Prostate gland (tissue), 2 donors: ENCODE measurements at regions not wholly inside any gene's neighbourhood (a gene's known extent, or its start where the extent isn't known, plus 50 kb on each side); places are given as distances from the start of the nearest gene placed in this dataset.

ENCODE experiments used
- DNase-seq: peaks from one replicate; pipeline ENCODE4 v3.0.0-alpha.2; 2019; ENCODE audit warnings: low spot score
- H3K27ac ChIP-seq, 2 donors: fragments of 200-600 bp; sonication (generic); 2 replicates each; pipeline ENCODE4 v1.5.1; 2017 to 2019
- H3K27me3 ChIP-seq: fragments of 200-600 bp; sonication (generic); replicated peaks from 2 replicates; pipeline ENCODE4 v1.5.1; 2019; ENCODE audit not compliant: insufficient read depth
- H3K36me3 ChIP-seq, 2 donors: fragments of 200-600 bp; sonication (generic); 1 replicate in 1 of 2; 2 replicates in 1 of 2; pipeline versions ENCODE4 v1.5.1 to v1.8.1; 2017 to 2019
- H3K4me1 ChIP-seq: fragments of 200-600 bp; sonication (generic); replicated peaks from 2 replicates; pipeline ENCODE4 v1.5.1; 2019
- H3K4me3 ChIP-seq, 2 donors: fragments of 200-600 bp; sonication (generic); 2 replicates each; pipeline ENCODE4 v1.5.1; 2017 to 2019
- H3K9me3 ChIP-seq: fragments of 200-600 bp; sonication (generic); 2 replicates; pipeline ENCODE4 v1.5.1; 2017
- POLR2A ChIP-seq: fragments of 450-650 bp; IDR thresholded peaks from one replicate; pipeline ENCODE4 v1.6.1; 2016; ENCODE audit warnings: antibody characterized with exemption, mild to moderate bottlenecking
- POLR2AphosphoS5 ChIP-seq: sonication (generic); formaldehyde crosslinking; IDR thresholded peaks from one replicate; pipeline ENCODE4 v1.6.1; 2017; ENCODE audit warnings: antibody characterized with exemption
- WGBS: methylation state at CpG from one replicate; pipeline ENCODE4 v1.1.5; 2018; 5-methylcytosine and 5-hydroxymethylcytosine counted together
- intact Hi-C: fragments of 100-400 bp; cut with DNase I; formaldehyde crosslinking; loops from one replicate; pipeline ENCODE4 v1.14.2; 2022
- TF ChIP-seq, protein P1 (sequence below), 4 experiments: fragments of 200-600 bp in 2 of 4; fragments of 450-650 bp in 2 of 4; sonication (generic) in 2 of 4; IDR thresholded peaks; 1 replicate in 3 of 4; 2 replicates in 1 of 4; pipeline ENCODE4 v1.5.1; 2016 to 2019; ENCODE audit warnings: antibody characterized with exemption in 4 of 4, mild to moderate bottlenecking in 2 of 4, moderate library complexity in 2 of 4

DNA sequence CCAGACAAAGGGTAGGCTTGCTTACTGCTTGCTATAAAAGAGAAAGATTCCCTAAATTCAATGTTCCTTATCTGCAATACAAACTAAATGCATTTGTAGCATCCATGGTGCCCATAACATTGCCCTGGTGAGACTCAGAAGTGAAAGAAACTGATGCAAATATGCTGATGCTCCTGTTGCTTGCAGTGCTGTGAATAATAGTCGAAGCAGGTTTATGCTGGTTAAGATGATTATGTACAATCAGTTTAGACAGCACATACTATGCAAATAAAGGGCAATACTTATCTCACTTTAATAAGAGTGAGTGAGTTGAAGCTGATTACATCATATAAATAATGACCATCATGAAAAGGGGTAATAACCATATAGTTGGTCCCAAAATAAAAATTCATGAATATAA lies 215.5 kb downstream of the SNCAIP start:
- no peak for DNase-seq
- Histone ChIP-seq H3K4me1 (no peaks in the 10 kb centered on the region), H3K27ac (no peak overlapping the region), H3K27me3 (no peaks in the 10 kb centered on the region), H3K4me3 (no peak overlapping the region), H3K9me3 (no peaks in the 10 kb centered on the region), H3K36me3 (no peaks in the 10 kb centered on the region)
- 100% methylated on average over 1 of the region's 1 CpG for WGBS
- intact Hi-C loops = no loop called here
- TF ChIP-seq POLR2AphosphoS5 (no peak), POLR2A (no peak)
- TF ChIP-seq, protein P1, sequence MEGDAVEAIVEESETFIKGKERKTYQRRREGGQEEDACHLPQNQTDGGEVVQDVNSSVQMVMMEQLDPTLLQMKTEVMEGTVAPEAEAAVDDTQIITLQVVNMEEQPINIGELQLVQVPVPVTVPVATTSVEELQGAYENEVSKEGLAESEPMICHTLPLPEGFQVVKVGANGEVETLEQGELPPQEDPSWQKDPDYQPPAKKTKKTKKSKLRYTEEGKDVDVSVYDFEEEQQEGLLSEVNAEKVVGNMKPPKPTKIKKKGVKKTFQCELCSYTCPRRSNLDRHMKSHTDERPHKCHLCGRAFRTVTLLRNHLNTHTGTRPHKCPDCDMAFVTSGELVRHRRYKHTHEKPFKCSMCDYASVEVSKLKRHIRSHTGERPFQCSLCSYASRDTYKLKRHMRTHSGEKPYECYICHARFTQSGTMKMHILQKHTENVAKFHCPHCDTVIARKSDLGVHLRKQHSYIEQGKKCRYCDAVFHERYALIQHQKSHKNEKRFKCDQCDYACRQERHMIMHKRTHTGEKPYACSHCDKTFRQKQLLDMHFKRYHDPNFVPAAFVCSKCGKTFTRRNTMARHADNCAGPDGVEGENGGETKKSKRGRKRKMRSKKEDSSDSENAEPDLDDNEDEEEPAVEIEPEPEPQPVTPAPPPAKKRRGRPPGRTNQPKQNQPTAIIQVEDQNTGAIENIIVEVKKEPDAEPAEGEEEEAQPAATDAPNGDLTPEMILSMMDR (IDR thresholded peaks at IDR 0.05) = no peak

DNA sequence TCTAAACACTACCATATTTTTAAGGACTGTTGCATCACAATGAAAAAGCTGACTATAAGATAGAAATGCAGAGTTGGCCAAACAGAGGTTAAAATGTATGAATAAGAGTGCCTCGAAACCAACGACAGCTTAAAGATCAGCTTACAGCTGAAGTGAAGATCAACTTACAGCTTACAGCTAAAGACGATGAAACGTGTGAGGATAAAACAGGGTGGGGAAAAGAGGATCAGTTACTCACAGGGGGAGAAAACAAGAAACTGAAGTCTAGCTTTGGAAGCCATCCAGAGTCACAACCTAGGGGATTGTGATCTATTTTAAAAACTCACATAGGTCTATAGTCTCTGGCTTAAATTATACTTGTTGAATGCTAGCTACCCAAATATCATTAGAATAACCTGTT lies 220.0 kb downstream of the SNCAIP start:
- no peak overlapping the region for H3K4me3 ChIP-seq
- intact Hi-C loops = no loop called here
- no peaks in the 10 kb centered on the region for H3K9me3 ChIP-seq
- TF ChIP-seq POLR2AphosphoS5 (no peak), POLR2A (no peak)
- TF ChIP-seq, protein P1 (IDR thresholded peaks at IDR 0.05) = no peak
- WGBS = 31% methylated on average over 4 of the region's 4 CpGs
- no peak for DNase-seq
- H3K36me3 ChIP-seq = no peaks in the 10 kb centered on the region
- no peaks in the 10 kb centered on the region for H3K27me3 ChIP-seq
- no peak overlapping the region for H3K27ac ChIP-seq
- H3K4me1 ChIP-seq = no peaks in the 10 kb centered on the region

DNA sequence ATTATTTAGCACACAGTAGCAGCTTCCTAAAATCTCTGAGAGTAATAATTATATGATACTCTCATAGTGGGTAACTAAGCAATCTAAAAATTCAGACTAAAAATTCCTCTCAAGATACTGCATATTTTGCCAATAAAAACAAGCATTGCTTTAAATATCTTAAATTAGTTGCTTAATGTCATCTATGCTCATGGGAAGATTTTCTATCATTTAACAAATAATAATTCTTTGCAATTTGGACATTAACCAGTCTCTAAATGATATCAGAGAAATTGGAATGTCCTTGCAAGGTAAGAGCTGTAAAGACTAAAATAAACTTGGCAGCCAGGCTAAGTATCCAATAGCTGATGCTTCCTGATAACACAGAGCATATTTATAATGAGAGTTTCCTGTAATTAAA lies 221.8 kb downstream of the SNCAIP start:
- no peaks in the 10 kb centered on the region for H3K4me1 ChIP-seq
- no peak overlapping the region for H3K4me3 ChIP-seq
- no peaks in the 10 kb centered on the region for H3K9me3 ChIP-seq
- TF ChIP-seq POLR2A = no peak
- TF ChIP-seq, protein P1 (IDR thresholded peaks at IDR 0.05) = no peak
- no peak for TF ChIP-seq POLR2AphosphoS5
- intact Hi-C loops = no loop called here
- DNase-seq = no peak
- no peaks in the 10 kb centered on the region for H3K36me3 ChIP-seq
- H3K27ac ChIP-seq = no peak overlapping the region
- no peaks in the 10 kb centered on the region for H3K27me3 ChIP-seq

DNA sequence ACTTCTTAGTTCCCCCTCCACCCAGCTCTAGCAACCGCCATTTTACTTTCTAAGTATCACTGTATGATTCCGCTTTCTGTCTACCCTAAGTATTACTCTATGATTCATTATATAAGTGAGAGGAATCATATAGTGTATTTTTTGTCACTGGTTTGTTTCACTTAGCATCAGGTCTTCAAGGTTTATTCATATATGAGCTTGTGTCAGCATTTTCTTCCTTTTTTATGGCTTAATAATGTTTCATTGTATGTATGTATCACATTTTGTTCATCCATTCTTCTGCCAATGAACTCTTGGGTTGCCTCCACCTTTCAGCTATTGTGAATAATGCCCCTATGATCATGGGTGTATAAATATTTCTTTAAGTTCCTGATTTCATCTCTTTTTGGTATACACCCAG lies 222.8 kb downstream of the SNCAIP start:
- DNase-seq = no peak
- no peaks in the 10 kb centered on the region for H3K27me3 ChIP-seq
- 98% methylated on average over 2 of the region's 2 CpGs for WGBS
- no peak overlapping the region for H3K27ac ChIP-seq
- no peak for TF ChIP-seq POLR2A
- intact Hi-C loops = no loop called here
- H3K4me1 ChIP-seq = no peaks in the 10 kb centered on the region
- H3K9me3 ChIP-seq = no peaks in the 10 kb centered on the region
- no peaks in the 10 kb centered on the region for H3K36me3 ChIP-seq
- no peak overlapping the region for H3K4me3 ChIP-seq

DNA sequence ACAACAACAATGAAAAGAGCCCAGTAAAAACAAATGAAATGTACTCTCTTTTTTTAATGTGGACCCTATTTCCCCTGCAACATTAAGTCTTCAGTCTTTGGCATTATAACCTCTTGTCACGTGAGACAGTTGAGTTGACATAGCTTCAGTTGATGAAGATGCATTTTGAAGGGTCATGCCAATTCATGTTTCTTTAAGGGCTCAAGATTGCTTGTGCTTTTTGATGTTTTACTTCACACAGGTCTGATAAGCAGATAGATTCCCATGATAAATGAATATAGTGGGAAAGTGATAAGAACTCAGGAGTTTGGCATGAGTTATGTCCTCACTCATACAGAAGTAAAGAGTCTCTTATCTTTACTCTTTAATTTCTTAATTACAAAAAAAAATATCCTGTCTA lies 229.4 kb downstream of the SNCAIP start:
- TF ChIP-seq POLR2A (no peak), POLR2AphosphoS5 (no peak)
- TF ChIP-seq, protein P1 (IDR thresholded peaks at IDR 0.05) = no peak
- peaks cover 4% of the 10 kb centered on the region for H3K27me3 ChIP-seq
- intact Hi-C loops = no loop called here
- H3K27ac ChIP-seq = no peak overlapping the region
- H3K4me3 ChIP-seq = no peak overlapping the region
- WGBS = 65% methylated on average over 1 of the region's 1 CpG
- H3K9me3 ChIP-seq = no peaks in the 10 kb centered on the region
- no peaks in the 10 kb centered on the region for H3K4me1 ChIP-seq
- H3K36me3 ChIP-seq = no peaks in the 10 kb centered on the region
- DNase-seq = no peak

DNA sequence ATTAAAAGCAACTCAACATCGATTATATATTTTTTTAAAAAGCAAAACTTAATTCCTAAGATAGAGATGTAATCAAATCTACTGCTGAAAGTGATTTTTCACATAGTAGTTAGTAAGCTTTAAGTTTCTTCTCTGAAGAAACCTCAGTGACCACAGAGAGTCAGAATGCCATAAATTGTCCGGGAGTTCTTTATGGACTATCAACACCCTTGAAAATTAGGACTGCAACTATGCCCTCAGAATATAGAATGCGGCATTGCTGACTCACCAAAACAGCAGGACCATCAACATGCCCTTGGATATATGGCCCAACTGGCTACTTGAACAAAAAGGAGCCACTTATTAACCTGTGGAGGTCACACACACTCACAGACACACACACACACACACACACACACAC lies 228.9 kb upstream of the SNX2 start:
- Histone ChIP-seq H3K36me3 (no peaks in the 10 kb centered on the region), H3K4me3 (no peak overlapping the region), H3K9me3 (no peaks in the 10 kb centered on the region), H3K4me1 (no peaks in the 10 kb centered on the region), H3K27me3 (peaks cover 4% of the 10 kb centered on the region), H3K27ac (no peak overlapping the region)
- 75% methylated on average over 3 of the region's 3 CpGs for WGBS
- TF ChIP-seq, protein P1 (IDR thresholded peaks at IDR 0.05) = no peak
- intact Hi-C loops = no loop called here
- no peak for DNase-seq
